ENCODE measurements at regions not wholly inside any gene's neighbourhood (a gene's known extent, or its start where the extent isn't known, plus 50 kb on each side); places are given as distances from the start of the nearest gene placed in this dataset.

GRCh38 chrX:51395810-51396728 is 63.4 kb downstream of the NUDT10 start (continued):
- TF ChIP-seq, protein P1, sequence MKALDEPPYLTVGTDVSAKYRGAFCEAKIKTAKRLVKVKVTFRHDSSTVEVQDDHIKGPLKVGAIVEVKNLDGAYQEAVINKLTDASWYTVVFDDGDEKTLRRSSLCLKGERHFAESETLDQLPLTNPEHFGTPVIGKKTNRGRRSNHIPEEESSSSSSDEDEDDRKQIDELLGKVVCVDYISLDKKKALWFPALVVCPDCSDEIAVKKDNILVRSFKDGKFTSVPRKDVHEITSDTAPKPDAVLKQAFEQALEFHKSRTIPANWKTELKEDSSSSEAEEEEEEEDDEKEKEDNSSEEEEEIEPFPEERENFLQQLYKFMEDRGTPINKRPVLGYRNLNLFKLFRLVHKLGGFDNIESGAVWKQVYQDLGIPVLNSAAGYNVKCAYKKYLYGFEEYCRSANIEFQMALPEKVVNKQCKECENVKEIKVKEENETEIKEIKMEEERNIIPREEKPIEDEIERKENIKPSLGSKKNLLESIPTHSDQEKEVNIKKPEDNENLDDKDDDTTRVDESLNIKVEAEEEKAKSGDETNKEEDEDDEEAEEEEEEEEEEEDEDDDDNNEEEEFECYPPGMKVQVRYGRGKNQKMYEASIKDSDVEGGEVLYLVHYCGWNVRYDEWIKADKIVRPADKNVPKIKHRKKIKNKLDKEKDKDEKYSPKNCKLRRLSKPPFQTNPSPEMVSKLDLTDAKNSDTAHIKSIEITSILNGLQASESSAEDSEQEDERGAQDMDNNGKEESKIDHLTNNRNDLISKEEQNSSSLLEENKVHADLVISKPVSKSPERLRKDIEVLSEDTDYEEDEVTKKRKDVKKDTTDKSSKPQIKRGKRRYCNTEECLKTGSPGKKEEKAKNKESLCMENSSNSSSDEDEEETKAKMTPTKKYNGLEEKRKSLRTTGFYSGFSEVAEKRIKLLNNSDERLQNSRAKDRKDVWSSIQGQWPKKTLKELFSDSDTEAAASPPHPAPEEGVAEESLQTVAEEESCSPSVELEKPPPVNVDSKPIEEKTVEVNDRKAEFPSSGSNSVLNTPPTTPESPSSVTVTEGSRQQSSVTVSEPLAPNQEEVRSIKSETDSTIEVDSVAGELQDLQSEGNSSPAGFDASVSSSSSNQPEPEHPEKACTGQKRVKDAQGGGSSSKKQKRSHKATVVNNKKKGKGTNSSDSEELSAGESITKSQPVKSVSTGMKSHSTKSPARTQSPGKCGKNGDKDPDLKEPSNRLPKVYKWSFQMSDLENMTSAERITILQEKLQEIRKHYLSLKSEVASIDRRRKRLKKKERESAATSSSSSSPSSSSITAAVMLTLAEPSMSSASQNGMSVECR (CRISPR knock-in tag; IDR thresholded peaks at IDR 0.05; ENCODE audit: borderline replicate concordance): peak; percentile 39; the same call in 1 of the 2 replicates
- TF ChIP-seq TEAD4 (CRISPR knock-in tag; IDR thresholded peaks at IDR 0.05): no peak

DNA sequence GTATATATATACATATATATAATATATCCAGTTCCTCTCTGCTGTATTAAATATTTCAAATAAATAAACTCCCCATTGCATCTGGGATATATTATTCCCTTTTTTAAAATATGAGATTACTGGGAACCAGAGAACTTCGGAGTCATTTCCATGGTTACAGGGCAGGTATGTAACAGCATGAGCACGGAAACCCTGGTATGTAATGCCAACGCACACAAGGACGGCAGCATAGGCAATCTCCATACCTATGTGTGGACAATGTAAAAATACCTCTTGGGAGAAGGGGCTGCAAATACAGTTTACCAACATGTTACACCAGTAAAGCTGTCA is 62.8 kb downstream of the NUDT10 start:
- TF ChIP-seq ZNF671 (CRISPR knock-in tag; IDR thresholded peaks at IDR 0.05): no peak
- TF ChIP-seq, protein P2, sequence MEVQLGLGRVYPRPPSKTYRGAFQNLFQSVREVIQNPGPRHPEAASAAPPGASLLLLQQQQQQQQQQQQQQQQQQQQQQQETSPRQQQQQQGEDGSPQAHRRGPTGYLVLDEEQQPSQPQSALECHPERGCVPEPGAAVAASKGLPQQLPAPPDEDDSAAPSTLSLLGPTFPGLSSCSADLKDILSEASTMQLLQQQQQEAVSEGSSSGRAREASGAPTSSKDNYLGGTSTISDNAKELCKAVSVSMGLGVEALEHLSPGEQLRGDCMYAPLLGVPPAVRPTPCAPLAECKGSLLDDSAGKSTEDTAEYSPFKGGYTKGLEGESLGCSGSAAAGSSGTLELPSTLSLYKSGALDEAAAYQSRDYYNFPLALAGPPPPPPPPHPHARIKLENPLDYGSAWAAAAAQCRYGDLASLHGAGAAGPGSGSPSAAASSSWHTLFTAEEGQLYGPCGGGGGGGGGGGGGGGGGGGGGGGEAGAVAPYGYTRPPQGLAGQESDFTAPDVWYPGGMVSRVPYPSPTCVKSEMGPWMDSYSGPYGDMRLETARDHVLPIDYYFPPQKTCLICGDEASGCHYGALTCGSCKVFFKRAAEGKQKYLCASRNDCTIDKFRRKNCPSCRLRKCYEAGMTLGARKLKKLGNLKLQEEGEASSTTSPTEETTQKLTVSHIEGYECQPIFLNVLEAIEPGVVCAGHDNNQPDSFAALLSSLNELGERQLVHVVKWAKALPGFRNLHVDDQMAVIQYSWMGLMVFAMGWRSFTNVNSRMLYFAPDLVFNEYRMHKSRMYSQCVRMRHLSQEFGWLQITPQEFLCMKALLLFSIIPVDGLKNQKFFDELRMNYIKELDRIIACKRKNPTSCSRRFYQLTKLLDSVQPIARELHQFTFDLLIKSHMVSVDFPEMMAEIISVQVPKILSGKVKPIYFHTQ (CRISPR knock-in tag; IDR thresholded peaks at IDR 0.05): no peak
- TF ChIP-seq ZNF423 (CRISPR knock-in tag; IDR thresholded peaks at IDR 0.05): no peak
- TF ChIP-seq ATF1 (CRISPR knock-in tag; IDR thresholded peaks at IDR 0.05): no peak
- no peak for TF ChIP-seq FOXK1 (CRISPR knock-in tag; IDR thresholded peaks at IDR 0.05)
- no peak for TF ChIP-seq ZNF317 (CRISPR knock-in tag; IDR thresholded peaks at IDR 0.05; ENCODE audit: borderline replicate concordance, low read depth)
- TF ChIP-seq RORB (CRISPR knock-in tag; IDR thresholded peaks at IDR 0.05): no peak
- TF ChIP-seq RELA (CRISPR knock-in tag; IDR thresholded peaks at IDR 0.05; ENCODE audit: borderline replicate concordance): no peak
- TF ChIP-seq FOXJ3 (CRISPR knock-in tag; IDR thresholded peaks at IDR 0.05; ENCODE audit: borderline replicate concordance): no peak
- no peak for TF ChIP-seq SOX15 (CRISPR knock-in tag; IDR thresholded peaks at IDR 0.05)
- no peak for TF ChIP-seq ZNF232 (CRISPR knock-in tag; IDR thresholded peaks at IDR 0.05)
- TF ChIP-seq, protein P3, sequence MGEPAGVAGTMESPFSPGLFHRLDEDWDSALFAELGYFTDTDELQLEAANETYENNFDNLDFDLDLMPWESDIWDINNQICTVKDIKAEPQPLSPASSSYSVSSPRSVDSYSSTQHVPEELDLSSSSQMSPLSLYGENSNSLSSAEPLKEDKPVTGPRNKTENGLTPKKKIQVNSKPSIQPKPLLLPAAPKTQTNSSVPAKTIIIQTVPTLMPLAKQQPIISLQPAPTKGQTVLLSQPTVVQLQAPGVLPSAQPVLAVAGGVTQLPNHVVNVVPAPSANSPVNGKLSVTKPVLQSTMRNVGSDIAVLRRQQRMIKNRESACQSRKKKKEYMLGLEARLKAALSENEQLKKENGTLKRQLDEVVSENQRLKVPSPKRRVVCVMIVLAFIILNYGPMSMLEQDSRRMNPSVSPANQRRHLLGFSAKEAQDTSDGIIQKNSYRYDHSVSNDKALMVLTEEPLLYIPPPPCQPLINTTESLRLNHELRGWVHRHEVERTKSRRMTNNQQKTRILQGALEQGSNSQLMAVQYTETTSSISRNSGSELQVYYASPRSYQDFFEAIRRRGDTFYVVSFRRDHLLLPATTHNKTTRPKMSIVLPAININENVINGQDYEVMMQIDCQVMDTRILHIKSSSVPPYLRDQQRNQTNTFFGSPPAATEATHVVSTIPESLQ (CRISPR knock-in tag; IDR thresholded peaks at IDR 0.05): no peak
- no peak for TF ChIP-seq SP1 (CRISPR knock-in tag; conservative IDR thresholded peaks at IDR 0.05)
- no peak for TF ChIP-seq NR3C1 (CRISPR knock-in tag; conservative IDR thresholded peaks at IDR 0.05; ENCODE audit: low read depth)
- TF ChIP-seq, protein P4, sequence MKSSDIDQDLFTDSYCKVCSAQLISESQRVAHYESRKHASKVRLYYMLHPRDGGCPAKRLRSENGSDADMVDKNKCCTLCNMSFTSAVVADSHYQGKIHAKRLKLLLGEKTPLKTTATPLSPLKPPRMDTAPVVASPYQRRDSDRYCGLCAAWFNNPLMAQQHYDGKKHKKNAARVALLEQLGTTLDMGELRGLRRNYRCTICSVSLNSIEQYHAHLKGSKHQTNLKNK (CRISPR knock-in tag; IDR thresholded peaks at IDR 0.05): no peak
- no peak for TF ChIP-seq ERG (CRISPR knock-in tag; IDR thresholded peaks at IDR 0.05)
- no peak for TF ChIP-seq ZNF416 (CRISPR knock-in tag; IDR thresholded peaks at IDR 0.05)
- TF ChIP-seq, protein P5, sequence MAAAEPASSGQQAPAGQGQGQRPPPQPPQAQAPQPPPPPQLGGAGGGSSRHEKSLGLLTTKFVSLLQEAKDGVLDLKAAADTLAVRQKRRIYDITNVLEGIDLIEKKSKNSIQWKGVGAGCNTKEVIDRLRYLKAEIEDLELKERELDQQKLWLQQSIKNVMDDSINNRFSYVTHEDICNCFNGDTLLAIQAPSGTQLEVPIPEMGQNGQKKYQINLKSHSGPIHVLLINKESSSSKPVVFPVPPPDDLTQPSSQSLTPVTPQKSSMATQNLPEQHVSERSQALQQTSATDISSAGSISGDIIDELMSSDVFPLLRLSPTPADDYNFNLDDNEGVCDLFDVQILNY (CRISPR knock-in tag; IDR thresholded peaks at IDR 0.05): no peak
- Mint-ChIP-seq H3K27ac (no peak overlapping the region), H3K9me3 (peaks cover 18% of the 10 kb centered on the region), H3K27me3 (ENCODE audit: low read depth) (no peaks in the 10 kb centered on the region), H3K4me3 (peak overlapping the region; percentile 74), H3K4me1 (0 out of 2 replicates have a peak, but pooled peaks cover 5% of the 10 kb centered on the region), H3K36me3 (no peaks in the 10 kb centered on the region)
- no peak for DNase-seq (ENCODE audit: low spot score)
- ATAC-seq: no peak
- ChIA-PET POLR2A (no interaction called here), CTCF (interaction anchor here (0.5 to 2.1 kb wide), 6 partner anchors 25 to 64 kb away, joined by 3 to 13 read pairs (median 6); no protein-coding TSS in a partner anchor)

Measured in WTC11 (cell line).